IPS-18a (cell line): ENCODE measurements at regions not wholly inside any gene's neighbourhood (a gene's known extent, or its start where the extent isn't known, plus 50 kb on each side); places are given as distances from the start of the nearest gene placed in this dataset.

ENCODE experiments used
- H3K27ac ChIP-seq: one replicate; pipeline ENCODE4 v1.5.1; 2013; ENCODE audit warnings: low read length
- H3K27me3 ChIP-seq: one replicate; pipeline ENCODE4 v1.6.1; 2013; ENCODE audit warnings: mild to moderate bottlenecking, low read length; ENCODE audit not compliant: control insufficient read depth, insufficient read depth
- H3K36me3 ChIP-seq: one replicate; pipeline ENCODE4 v1.6.1; 2013; ENCODE audit warnings: low read depth, low read length; ENCODE audit not compliant: control insufficient read depth
- H3K4me1 ChIP-seq: one replicate; pipeline ENCODE4 v1.6.1; 2013; ENCODE audit warnings: low read depth, low read length; ENCODE audit not compliant: control insufficient read depth
- H3K4me3 ChIP-seq: one replicate; pipeline ENCODE4 v1.5.1; 2013; ENCODE audit warnings: low read length
- H3K9ac ChIP-seq: one replicate; pipeline ENCODE4 v1.6.1; 2013; ENCODE audit warnings: mild to moderate bottlenecking, low read length, moderate library complexity
- H3K9me3 ChIP-seq: one replicate; pipeline ENCODE4 v1.6.1; 2013; ENCODE audit warnings: low read depth, low read length; ENCODE audit not compliant: control insufficient read depth

GRCh38 chr6:91271807-91272206 is 684.9 kb upstream of the MAP3K7 start:
- H3K36me3 ChIP-seq = no peaks in the 10 kb centered on the region
- no peaks in the 10 kb centered on the region for H3K4me1 ChIP-seq
- H3K9ac ChIP-seq = no peak overlapping the region
- no peak overlapping the region for H3K27ac ChIP-seq
- no peaks in the 10 kb centered on the region for H3K9me3 ChIP-seq
- H3K4me3 ChIP-seq = no peak overlapping the region
- no peaks in the 10 kb centered on the region for H3K27me3 ChIP-seq

DNA sequence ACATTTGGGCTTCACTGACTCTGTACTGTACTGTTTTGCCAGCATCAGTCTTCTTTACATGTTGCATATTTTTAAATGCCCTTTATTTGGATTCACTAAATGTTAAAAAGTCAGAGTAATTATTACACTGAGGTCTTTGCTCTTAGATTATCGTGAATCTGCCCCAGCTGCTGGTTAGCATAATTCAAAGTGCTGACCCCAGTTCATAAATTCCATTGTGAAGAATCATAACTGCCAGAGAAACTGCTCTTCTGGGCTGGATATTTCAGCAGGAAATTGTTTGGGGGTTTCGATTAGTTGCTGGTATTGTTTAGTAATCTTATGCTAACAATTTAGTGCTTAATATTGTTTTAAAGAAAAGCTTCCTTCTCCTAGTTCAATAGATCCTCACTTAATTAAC is 682.1 kb upstream of the MAP3K7 start:
- H3K36me3 ChIP-seq = no peaks in the 10 kb centered on the region
- no peaks in the 10 kb centered on the region for H3K4me1 ChIP-seq
- H3K9me3 ChIP-seq = no peaks in the 10 kb centered on the region
- no peak overlapping the region for H3K27ac ChIP-seq
- no peak overlapping the region for H3K9ac ChIP-seq
- H3K4me3 ChIP-seq = no peak overlapping the region
- H3K27me3 ChIP-seq = no peaks in the 10 kb centered on the region

- H3K36me3 ChIP-seq = no peaks in the 10 kb centered on the region
- no peak overlapping the region for H3K27ac ChIP-seq
- no peaks in the 10 kb centered on the region for H3K27me3 ChIP-seq
- no peaks in the 10 kb centered on the region for H3K9me3 ChIP-seq
- no peak overlapping the region for H3K9ac ChIP-seq
- H3K4me3 ChIP-seq = no peak overlapping the region
- H3K4me1 ChIP-seq = no peaks in the 10 kb centered on the region
These were observed 680.4 kb upstream of the MAP3K7 start for GRCh38 chr6:91267246-91267645.

DNA sequence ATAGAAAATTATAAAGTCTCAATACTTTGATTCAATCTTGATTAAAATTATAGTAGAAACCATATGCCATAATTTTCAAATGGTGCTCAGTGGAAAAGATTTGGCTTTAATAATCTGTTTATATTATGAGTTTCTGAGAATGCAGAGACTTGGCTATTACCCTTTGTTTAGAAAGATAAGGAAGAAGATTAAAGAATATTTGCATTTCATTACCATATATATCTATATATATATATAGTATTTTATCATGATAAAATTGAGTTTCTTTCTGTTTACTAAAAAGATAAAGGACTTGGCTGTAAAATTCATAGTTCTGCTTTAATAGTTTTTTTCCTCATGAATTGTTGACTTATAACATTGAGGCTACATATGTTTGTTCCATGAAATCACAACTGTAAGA is 679.3 kb upstream of the MAP3K7 start:
- Histone ChIP-seq H3K9me3 (no peaks in the 10 kb centered on the region), H3K27me3 (no peaks in the 10 kb centered on the region), H3K9ac (no peak overlapping the region), H3K36me3 (no peaks in the 10 kb centered on the region), H3K27ac (no peak overlapping the region), H3K4me1 (no peaks in the 10 kb centered on the region), H3K4me3 (no peak overlapping the region)

DNA sequence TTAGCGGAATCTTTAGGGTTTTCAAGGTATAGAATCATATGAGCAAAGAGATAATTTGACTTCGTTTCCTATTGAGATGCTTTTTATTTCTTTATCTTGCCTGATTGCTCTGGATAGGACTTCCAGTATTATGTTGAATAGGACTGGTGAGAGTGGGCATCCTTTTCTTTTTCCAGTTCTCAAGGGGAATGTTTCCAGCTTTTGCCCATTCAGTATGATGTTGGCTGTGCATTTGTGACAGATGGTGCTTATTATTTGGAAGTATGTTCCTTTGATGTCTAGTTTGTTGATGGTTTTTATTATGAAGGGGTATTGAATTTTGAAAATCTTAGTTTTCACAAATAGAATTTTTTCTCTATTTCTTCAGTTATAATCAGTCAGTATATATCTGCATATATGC is 656.6 kb upstream of the MAP3K7 start:
- H3K9me3 ChIP-seq = no peaks in the 10 kb centered on the region
- H3K36me3 ChIP-seq = no peaks in the 10 kb centered on the region
- H3K4me1 ChIP-seq = no peaks in the 10 kb centered on the region
- H3K27ac ChIP-seq = no peak overlapping the region
- no peak overlapping the region for H3K4me3 ChIP-seq
- H3K9ac ChIP-seq = no peak overlapping the region
- no peaks in the 10 kb centered on the region for H3K27me3 ChIP-seq

GRCh38 chr6:91242614-91242949 is 655.7 kb upstream of the MAP3K7 start:
- H3K27me3 ChIP-seq = no peaks in the 10 kb centered on the region
- H3K4me1 ChIP-seq = no peaks in the 10 kb centered on the region
- no peak overlapping the region for H3K9ac ChIP-seq
- H3K36me3 ChIP-seq = no peaks in the 10 kb centered on the region
- H3K9me3 ChIP-seq = no peaks in the 10 kb centered on the region
- H3K4me3 ChIP-seq = no peak overlapping the region
- H3K27ac ChIP-seq = no peak overlapping the region

- no peaks in the 10 kb centered on the region for H3K9me3 ChIP-seq
- no peak overlapping the region for H3K4me3 ChIP-seq
- H3K27me3 ChIP-seq = no peaks in the 10 kb centered on the region
- H3K4me1 ChIP-seq = no peaks in the 10 kb centered on the region
- no peak overlapping the region for H3K27ac ChIP-seq
- H3K36me3 ChIP-seq = no peaks in the 10 kb centered on the region
- no peak overlapping the region for H3K9ac ChIP-seq
These were observed 655.2 kb upstream of the MAP3K7 start for GRCh38 chr6:91241946-91242613.

- Histone ChIP-seq H3K4me3 (no peak overlapping the region), H3K9me3 (no peaks in the 10 kb centered on the region), H3K27me3 (no peaks in the 10 kb centered on the region), H3K36me3 (no peaks in the 10 kb centered on the region), H3K4me1 (no peaks in the 10 kb centered on the region), H3K9ac (no peak overlapping the region), H3K27ac (no peak overlapping the region)
These were observed 654.2 kb upstream of the MAP3K7 start for GRCh38 chr6:91240878-91241603.

- Histone ChIP-seq H3K4me1 (no peaks in the 10 kb centered on the region), H3K27ac (no peak overlapping the region), H3K4me3 (no peak overlapping the region), H3K27me3 (no peaks in the 10 kb centered on the region), H3K9me3 (no peaks in the 10 kb centered on the region), H3K9ac (no peak overlapping the region), H3K36me3 (no peaks in the 10 kb centered on the region)
These were observed 634.3 kb upstream of the MAP3K7 start for GRCh38 chr6:91221072-91221720.

- Histone ChIP-seq H3K4me3 (no peak overlapping the region), H3K9ac (no peak overlapping the region), H3K36me3 (no peaks in the 10 kb centered on the region), H3K27ac (no peak overlapping the region), H3K4me1 (no peaks in the 10 kb centered on the region), H3K9me3 (no peaks in the 10 kb centered on the region), H3K27me3 (no peaks in the 10 kb centered on the region)
These were observed 626.5 kb upstream of the MAP3K7 start for GRCh38 chr6:91213229-91213901.

- Histone ChIP-seq H3K27ac (no peak overlapping the region), H3K4me1 (no peaks in the 10 kb centered on the region), H3K4me3 (no peak overlapping the region), H3K27me3 (no peaks in the 10 kb centered on the region), H3K9ac (no peak overlapping the region), H3K36me3 (no peaks in the 10 kb centered on the region), H3K9me3 (no peaks in the 10 kb centered on the region)
These were observed 611.9 kb upstream of the MAP3K7 start for GRCh38 chr6:91198588-91199255.
